MCF 10A (cell line): ENCODE measurements at regions not wholly inside any gene's neighbourhood (a gene's known extent, or its start where the extent isn't known, plus 50 kb on each side); places are given as distances from the start of the nearest gene placed in this dataset.

Source experiments
- BruUV-seq: library from RNA; stranded (reverse); fragments of 400-500 nt; replicated peaks from 2 replicates; lab custom pipeline; 2021; lab: Mats Ljungman, UMichigan
- CTCF ChIA-PET: fragments of 300-600 bp; sonication (Branson Sonifier 250); formaldehyde crosslinking; extraction: SDS; loops from one replicate; lab custom pipeline; 2021; ENCODE audit warnings: antibody characterized with exemption, inconsistent platforms; lab: Yijun Ruan, JAX
- POLR2A ChIA-PET: fragments of 300-600, 350-650 bp; sonication (Branson Sonifier 250); formaldehyde crosslinking; extraction: SDS; loops from one replicate; lab custom pipeline; 2020; ENCODE audit warnings: antibody characterized with exemption, inconsistent platforms; lab: Yijun Ruan, JAX
- DNase-seq: peaks from one replicate; pipeline ENCODE4 v3.0.0-alpha.2; 2018; ENCODE audit not compliant: unreplicated experiment
- H3K27ac Mint-ChIP-seq: one replicate; pipeline ENCODE4 v1.8.0; 2022; ENCODE audit warnings: mild to moderate bottlenecking, low read depth, mixed read lengths; ENCODE audit not compliant: unreplicated experiment
- H3K27me3 Mint-ChIP-seq: one replicate; pipeline ENCODE4 v1.8.0; 2022; ENCODE audit warnings: mixed read lengths; ENCODE audit not compliant: insufficient read depth, unreplicated experiment
- H3K36me3 Mint-ChIP-seq: one replicate; pipeline ENCODE4 v1.8.0; 2022; ENCODE audit warnings: mild to moderate bottlenecking, moderate library complexity, mixed read lengths; ENCODE audit not compliant: insufficient read depth, unreplicated experiment
- H3K4me1 Mint-ChIP-seq: one replicate; pipeline ENCODE4 v1.8.0; 2022; ENCODE audit warnings: mixed read lengths; ENCODE audit not compliant: insufficient read depth, unreplicated experiment
- H3K4me3 Mint-ChIP-seq: one replicate; pipeline ENCODE4 v1.8.0; 2022; ENCODE audit warnings: mild to moderate bottlenecking, moderate library complexity, mixed read lengths; ENCODE audit not compliant: unreplicated experiment
- H3K9me3 Mint-ChIP-seq: one replicate; pipeline ENCODE4 v1.8.0; 2022; ENCODE audit warnings: mixed read lengths; ENCODE audit not compliant: unreplicated experiment
- intact Hi-C: fragments of 100-400 bp; cut with micrococcal nuclease; formaldehyde crosslinking; loops from 2 replicates; pipeline ENCODE4 v1.14.1; 2022
- TF ChIP-seq, protein P1 (sequence below): fragments of 200-600 bp; IDR thresholded peaks from one replicate; pipeline ENCODE4 v1.8.0; 2022; ENCODE audit warnings: antibody characterized with exemption, mild to moderate bottlenecking; ENCODE audit not compliant: unreplicated experiment

DNA sequence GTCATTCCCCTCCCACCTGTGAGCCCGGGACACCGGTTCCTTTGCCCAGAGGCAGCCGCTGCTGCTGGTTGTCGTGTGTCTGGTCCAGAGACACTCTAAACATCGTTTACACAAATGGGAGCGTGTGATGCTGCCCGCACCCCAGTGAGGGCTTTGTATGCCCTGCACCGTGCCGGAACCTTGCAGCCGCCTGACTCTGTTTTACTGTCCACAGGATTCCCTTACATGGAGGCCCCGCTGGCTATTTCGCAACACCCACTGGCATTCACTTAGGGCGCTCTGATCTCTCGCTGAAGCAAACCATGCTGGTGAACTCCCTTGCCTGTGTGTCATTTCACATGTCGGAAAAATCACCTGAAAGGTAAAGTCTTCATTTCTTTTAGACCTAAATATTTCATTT lies 100.8 kb upstream of the SLC6A6 start:
- H3K27ac Mint-ChIP-seq: no peak overlapping the region
- ChIA-PET CTCF (no interaction called here), POLR2A (no interaction called here)
- no peaks in the 10 kb centered on the region for H3K36me3 Mint-ChIP-seq
- DNase-seq: peak; percentile 64
- intact Hi-C loops: no loop called here
- peaks cover 5% of the 10 kb centered on the region for H3K4me1 Mint-ChIP-seq
- no peak overlapping the region for H3K4me3 Mint-ChIP-seq
- TF ChIP-seq, protein P1, sequence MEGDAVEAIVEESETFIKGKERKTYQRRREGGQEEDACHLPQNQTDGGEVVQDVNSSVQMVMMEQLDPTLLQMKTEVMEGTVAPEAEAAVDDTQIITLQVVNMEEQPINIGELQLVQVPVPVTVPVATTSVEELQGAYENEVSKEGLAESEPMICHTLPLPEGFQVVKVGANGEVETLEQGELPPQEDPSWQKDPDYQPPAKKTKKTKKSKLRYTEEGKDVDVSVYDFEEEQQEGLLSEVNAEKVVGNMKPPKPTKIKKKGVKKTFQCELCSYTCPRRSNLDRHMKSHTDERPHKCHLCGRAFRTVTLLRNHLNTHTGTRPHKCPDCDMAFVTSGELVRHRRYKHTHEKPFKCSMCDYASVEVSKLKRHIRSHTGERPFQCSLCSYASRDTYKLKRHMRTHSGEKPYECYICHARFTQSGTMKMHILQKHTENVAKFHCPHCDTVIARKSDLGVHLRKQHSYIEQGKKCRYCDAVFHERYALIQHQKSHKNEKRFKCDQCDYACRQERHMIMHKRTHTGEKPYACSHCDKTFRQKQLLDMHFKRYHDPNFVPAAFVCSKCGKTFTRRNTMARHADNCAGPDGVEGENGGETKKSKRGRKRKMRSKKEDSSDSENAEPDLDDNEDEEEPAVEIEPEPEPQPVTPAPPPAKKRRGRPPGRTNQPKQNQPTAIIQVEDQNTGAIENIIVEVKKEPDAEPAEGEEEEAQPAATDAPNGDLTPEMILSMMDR: no peak
- H3K27me3 Mint-ChIP-seq: peaks cover 28% of the 10 kb centered on the region
- BruUV-seq: no TSS peak
- no peaks in the 10 kb centered on the region for H3K9me3 Mint-ChIP-seq

DNA sequence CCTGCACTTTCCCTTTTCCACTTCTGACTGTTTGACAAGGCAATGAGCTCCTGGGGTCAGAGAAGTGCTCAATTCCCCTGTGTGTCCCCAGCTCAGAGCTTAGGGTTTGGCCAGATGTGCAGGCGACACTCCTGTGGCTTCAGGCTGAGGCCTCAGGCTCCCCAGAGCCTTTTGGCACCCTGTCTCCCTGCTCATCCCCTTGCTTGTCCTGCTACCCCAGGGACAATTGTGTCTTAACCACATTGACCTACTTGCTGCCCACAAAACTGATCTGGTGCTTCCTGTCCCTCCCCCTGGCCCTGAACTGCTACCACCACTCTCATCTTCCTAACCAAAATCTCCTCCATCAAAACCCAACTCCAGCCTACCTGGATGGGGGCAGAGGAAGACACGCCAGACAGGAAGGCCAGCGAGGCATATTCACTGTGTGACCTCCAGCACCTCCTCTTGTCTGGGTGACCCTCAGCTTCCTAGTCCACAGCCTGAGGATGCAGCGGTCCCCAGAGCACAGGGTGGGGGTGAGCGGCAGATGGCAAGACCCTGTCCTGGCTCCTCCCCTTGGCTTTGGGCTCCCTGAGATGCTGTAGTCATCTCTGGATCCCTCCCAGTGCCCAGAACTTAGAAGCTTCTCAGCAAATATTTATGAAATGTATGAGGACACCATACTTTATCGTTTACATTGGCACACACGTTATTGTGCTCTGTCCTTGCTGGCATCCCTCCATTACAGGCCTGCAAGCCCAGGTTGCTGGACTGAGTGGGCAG lies 98.9 kb upstream of the SLC6A6 start:
- Mint-ChIP-seq H3K27me3 (peaks cover 47% of the 10 kb centered on the region), H3K4me1 (peaks cover 5% of the 10 kb centered on the region)
- CTCF ChIA-PET: interaction anchor here (0.7 kb wide), 1 partner anchor 903 kb away, joined by 3 read pairs; the partner anchor contains the start of gene CAPN7

DNA sequence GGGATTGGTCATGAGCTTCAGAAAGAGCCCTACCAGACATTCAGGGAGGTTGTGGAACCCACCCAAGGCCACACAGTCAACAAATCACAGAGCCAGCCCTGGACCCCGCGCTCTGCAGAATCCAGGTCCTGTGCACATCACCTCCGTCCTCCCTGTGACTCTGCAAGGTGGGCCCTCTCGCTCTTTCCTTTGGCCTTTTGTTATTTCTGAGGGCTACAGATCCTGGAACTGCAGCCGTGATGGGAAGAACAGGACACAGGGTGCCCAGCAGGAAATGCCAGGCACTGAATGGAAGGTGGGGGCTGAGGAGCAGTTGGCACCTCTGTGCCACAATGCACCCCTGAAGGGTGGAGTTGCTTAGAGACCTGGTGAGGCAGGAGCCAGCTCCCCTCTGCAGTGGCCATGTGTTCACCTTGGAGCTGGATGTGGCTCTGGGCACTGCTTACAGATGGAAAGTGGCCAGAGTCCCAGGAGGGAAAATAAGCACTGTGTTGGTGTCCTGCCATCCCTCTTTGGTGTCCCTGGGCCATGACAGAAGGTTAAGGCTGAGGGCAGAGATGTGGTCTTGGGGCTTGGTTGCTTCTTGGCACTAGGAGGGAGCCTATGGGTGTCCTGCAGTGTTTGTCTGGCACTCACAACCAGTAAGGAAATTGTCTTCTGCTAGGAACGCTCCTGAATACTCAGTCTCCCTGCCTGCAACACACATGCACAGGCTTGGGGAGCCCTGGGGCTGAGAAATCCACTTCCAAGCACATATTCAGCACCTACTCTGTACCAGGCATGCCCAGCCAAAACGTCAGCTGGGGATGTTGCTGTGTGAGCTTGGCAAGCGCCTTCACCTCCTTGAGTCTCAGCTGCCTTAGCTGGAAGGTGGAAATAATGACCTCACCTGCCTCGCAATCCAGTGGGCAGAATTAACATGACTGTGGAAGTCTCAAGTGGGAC lies 98.0 kb upstream of the SLC6A6 start:
- DNase-seq: no peak
- H3K27me3 Mint-ChIP-seq: peaks cover 56% of the 10 kb centered on the region
- POLR2A ChIA-PET: interaction anchor here (0.8 kb wide), 1 partner anchor 115 kb away, joined by 3 read pairs; no protein-coding TSS in a partner anchor
- TF ChIP-seq, protein P1: no peak
- no peak overlapping the region for H3K4me3 Mint-ChIP-seq
- H3K9me3 Mint-ChIP-seq: no peaks in the 10 kb centered on the region
- H3K27ac Mint-ChIP-seq: no peak overlapping the region
- CTCF ChIA-PET: interaction anchor here (0.6 kb wide), 1 partner anchor 605 kb away, joined by 3 read pairs; no protein-coding TSS in a partner anchor
- H3K36me3 Mint-ChIP-seq: no peaks in the 10 kb centered on the region
- no TSS peak for BruUV-seq
- peaks cover 5% of the 10 kb centered on the region for H3K4me1 Mint-ChIP-seq
- intact Hi-C loops: no loop called here

More for the DNA sequence above, 98.9 kb upstream of the SLC6A6 start:
- H3K4me3 Mint-ChIP-seq: no peak overlapping the region
- no TSS peak for BruUV-seq
- intact Hi-C loops: no loop called here
- TF ChIP-seq, protein P1: no peak
- H3K27ac Mint-ChIP-seq: no peak overlapping the region
- DNase-seq: no peak
- POLR2A ChIA-PET: no interaction called here
- H3K9me3 Mint-ChIP-seq: no peaks in the 10 kb centered on the region
- no peaks in the 10 kb centered on the region for H3K36me3 Mint-ChIP-seq

DNA sequence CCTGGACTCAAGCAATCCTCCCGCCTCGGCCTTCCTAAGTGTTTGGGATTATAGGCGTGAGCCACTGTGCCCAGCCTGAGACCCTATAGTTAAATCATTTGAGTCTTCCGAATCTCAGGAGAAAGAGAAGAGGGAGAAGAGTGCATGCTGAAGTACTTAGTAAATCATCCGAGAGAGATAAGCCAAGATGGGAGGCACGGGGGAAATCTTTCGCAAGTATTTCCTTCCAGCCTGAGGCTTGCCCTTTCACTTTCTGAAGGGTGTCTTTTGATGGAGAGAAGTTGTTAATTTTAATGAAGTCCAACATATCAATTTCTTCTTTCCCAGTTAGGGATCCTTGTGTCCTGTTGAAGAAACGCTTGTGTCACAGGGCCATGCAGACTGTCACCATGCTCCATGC lies 97.1 kb upstream of the SLC6A6 start:
- TF ChIP-seq, protein P1: no peak
- no peak overlapping the region for H3K4me3 Mint-ChIP-seq

More for the DNA sequence above, 97.1 kb upstream of the SLC6A6 start:
- Mint-ChIP-seq H3K27me3 (peaks cover 65% of the 10 kb centered on the region), H3K27ac (no peak overlapping the region), H3K36me3 (no peaks in the 10 kb centered on the region), H3K4me1 (peaks cover 5% of the 10 kb centered on the region), H3K9me3 (no peaks in the 10 kb centered on the region)
- CTCF ChIA-PET: no interaction called here
- intact Hi-C loops: no loop called here
- no TSS peak for BruUV-seq
- POLR2A ChIA-PET: interaction anchor here (0.8 kb wide), 1 partner anchor 116 kb away, joined by 3 read pairs; no protein-coding TSS in a partner anchor
- no peak for DNase-seq
